ENCODE measurements at regions not wholly inside any gene's neighbourhood (a gene's known extent, or its start where the extent isn't known, plus 50 kb on each side); places are given as distances from the start of the nearest gene placed in this dataset.

GRCh38 chr4:144504883-144505282 is 141.1 kb upstream of the HHIP start:
- no TSS peak for BruUV-seq (replicated peaks)
- in situ Hi-C loops (cut with MboI) (no loop called here), intact Hi-C loops (cut with micrococcal nuclease) (no loop called here)
- DNase-seq (ENCODE audit: extremely low read depth in 1 of 4, low spot score in 3 of 4) (no peak), ATAC-seq (no peak), FAIRE-seq (no peak)
- Histone ChIP-seq H3K36me3 (ENCODE audit: control insufficient read depth, insufficient read depth, low read length) (no peaks in the 10 kb centered on the region), H3K27me3 (ENCODE audit: control insufficient read depth in 2 of 2, insufficient read depth in 2 of 2, low read length in 2 of 2) (no peaks in the 10 kb centered on the region), H3K79me2 (ENCODE audit: control insufficient read depth, insufficient read depth, low read length) (no peaks in the 10 kb centered on the region), H2AFZ (ENCODE audit: low read depth, low read length) (no peak overlapping the region), H3K9me1 (ENCODE audit: control insufficient read depth, insufficient read depth, low read length) (no peaks in the 10 kb centered on the region), H3K9me3 (replicated peaks; ENCODE audit: control insufficient read depth, insufficient read depth, low read depth, low read length) (no peaks in the 10 kb centered on the region), H3K9ac (ENCODE audit: insufficient read depth in 1 of 2, low read depth in 2 of 2, low read length in 2 of 2) (no peak overlapping the region), H3K27ac (ENCODE audit: extremely low read depth, low read depth, low read length) (no peak overlapping the region), H3K4me2 (ENCODE audit: insufficient read depth, low read length) (no peak overlapping the region), H4K20me1 (replicated peaks; ENCODE audit: control insufficient read depth, insufficient read depth, low read length) (no peaks in the 10 kb centered on the region), H3K4me3 (no peak overlapping the region), H3K4me1 (replicated peaks in 1 of 2; ENCODE audit: control insufficient read depth in 2 of 2, insufficient read depth in 2 of 2, low read length in 2 of 2) (no peaks in the 10 kb centered on the region)
- TF ChIP-seq, protein P1, sequence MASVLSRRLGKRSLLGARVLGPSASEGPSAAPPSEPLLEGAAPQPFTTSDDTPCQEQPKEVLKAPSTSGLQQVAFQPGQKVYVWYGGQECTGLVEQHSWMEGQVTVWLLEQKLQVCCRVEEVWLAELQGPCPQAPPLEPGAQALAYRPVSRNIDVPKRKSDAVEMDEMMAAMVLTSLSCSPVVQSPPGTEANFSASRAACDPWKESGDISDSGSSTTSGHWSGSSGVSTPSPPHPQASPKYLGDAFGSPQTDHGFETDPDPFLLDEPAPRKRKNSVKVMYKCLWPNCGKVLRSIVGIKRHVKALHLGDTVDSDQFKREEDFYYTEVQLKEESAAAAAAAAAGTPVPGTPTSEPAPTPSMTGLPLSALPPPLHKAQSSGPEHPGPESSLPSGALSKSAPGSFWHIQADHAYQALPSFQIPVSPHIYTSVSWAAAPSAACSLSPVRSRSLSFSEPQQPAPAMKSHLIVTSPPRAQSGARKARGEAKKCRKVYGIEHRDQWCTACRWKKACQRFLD (CRISPR knock-in tag; IDR thresholded peaks at IDR 0.05), result no peak
- TF ChIP-seq IRF2 (CRISPR knock-in tag; IDR thresholded peaks at IDR 0.05) (no peak), ESRRB (CRISPR knock-in tag; IDR thresholded peaks at IDR 0.05; ENCODE audit: borderline replicate concordance) (no peak), FOXA3 (CRISPR knock-in tag; conservative IDR thresholded peaks at IDR 0.05 in 1 of 2, IDR thresholded peaks at IDR 0.05 in 1 of 2) (no peak), ZNF274 (IDR thresholded peaks at IDR 0.05; ENCODE audit: borderline replicate concordance, low read depth, low read length) (no peak), NR0B1 (IDR thresholded peaks at IDR 0.05; ENCODE audit: partially characterized antibody) (no peak), ZFP1 (CRISPR knock-in tag; IDR thresholded peaks at IDR 0.05) (no peak), ZBTB17 (CRISPR knock-in tag; IDR thresholded peaks at IDR 0.05) (no peak), HIVEP1 (CRISPR knock-in tag; IDR thresholded peaks at IDR 0.05) (no peak)
- TF ChIP-seq, protein P2, sequence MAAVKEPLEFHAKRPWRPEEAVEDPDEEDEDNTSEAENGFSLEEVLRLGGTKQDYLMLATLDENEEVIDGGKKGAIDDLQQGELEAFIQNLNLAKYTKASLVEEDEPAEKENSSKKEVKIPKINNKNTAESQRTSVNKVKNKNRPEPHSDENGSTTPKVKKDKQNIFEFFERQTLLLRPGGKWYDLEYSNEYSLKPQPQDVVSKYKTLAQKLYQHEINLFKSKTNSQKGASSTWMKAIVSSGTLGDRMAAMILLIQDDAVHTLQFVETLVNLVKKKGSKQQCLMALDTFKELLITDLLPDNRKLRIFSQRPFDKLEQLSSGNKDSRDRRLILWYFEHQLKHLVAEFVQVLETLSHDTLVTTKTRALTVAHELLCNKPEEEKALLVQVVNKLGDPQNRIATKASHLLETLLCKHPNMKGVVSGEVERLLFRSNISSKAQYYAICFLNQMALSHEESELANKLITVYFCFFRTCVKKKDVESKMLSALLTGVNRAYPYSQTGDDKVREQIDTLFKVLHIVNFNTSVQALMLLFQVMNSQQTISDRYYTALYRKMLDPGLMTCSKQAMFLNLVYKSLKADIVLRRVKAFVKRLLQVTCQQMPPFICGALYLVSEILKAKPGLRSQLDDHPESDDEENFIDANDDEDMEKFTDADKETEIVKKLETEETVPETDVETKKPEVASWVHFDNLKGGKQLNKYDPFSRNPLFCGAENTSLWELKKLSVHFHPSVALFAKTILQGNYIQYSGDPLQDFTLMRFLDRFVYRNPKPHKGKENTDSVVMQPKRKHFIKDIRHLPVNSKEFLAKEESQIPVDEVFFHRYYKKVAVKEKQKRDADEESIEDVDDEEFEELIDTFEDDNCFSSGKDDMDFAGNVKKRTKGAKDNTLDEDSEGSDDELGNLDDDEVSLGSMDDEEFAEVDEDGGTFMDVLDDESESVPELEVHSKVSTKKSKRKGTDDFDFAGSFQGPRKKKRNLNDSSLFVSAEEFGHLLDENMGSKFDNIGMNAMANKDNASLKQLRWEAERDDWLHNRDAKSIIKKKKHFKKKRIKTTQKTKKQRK (IDR thresholded peaks at IDR 0.05; ENCODE audit: borderline replicate concordance, low read depth, low read length), result no peak
- 0% methylated on average over 4 of the region's 4 CpGs for WGBS (ENCODE audit: insufficient coverage, low coverage, missing lambda C conversion rate)
- ChIA-PET POLR2A (no interaction called here), CTCF (ENCODE audit: low intra/inter-chr PET ratio) (no interaction called here)
